HEK293 (cell line): ENCODE measurements at regions not wholly inside any gene's neighbourhood (a gene's known extent, or its start where the extent isn't known, plus 50 kb on each side); places are given as distances from the start of the nearest gene placed in this dataset.

Experiments
- CTCF ChIA-PET: fragments of 350-600 bp; formaldehyde crosslinking; extraction: SDS; loops from one replicate; lab custom pipeline; 2021; ENCODE audit warnings: antibody characterized with exemption; lab: Yijun Ruan, JAX
- POLR2A ChIA-PET: fragments of 300-600 bp; formaldehyde crosslinking; extraction: SDS; loops from one replicate; lab custom pipeline; 2020; ENCODE audit warnings: antibody characterized with exemption, inconsistent platforms; lab: Yijun Ruan, JAX
- H3K27ac ChIP-seq: fragments of 200-500 bp; sonication (Bioruptor generic); 2 replicates; pipeline ENCODE4 v1.5.1; 2014; ENCODE audit warnings: low read depth, low read length, control low read depth, inconsistent platforms; ENCODE audit errors: extremely low read depth
- H3K36me3 ChIP-seq, 2 experiments: fragments of 200-500 bp in 1 of 2; sonication (Bioruptor generic) in 1 of 2; 1 replicate in 1 of 2; 2 replicates in 1 of 2; pipeline ENCODE4 v1.5.1; 2014 to 2017; ENCODE audit warnings: inconsistent platforms in 2 of 2, low read length in 2 of 2; ENCODE audit not compliant: control insufficient read depth in 2 of 2, insufficient read depth in 1 of 2
- H3K4me1 ChIP-seq: fragments of 200-500 bp; sonication (Bioruptor generic); 2 replicates; pipeline ENCODE4 v1.5.1; 2014; ENCODE audit warnings: mild to moderate bottlenecking, low read length, inconsistent platforms; ENCODE audit not compliant: control insufficient read depth, insufficient read depth
- H3K4me3 ChIP-seq: 2 replicates; pipeline ENCODE4 v1.5.1; 2011; ENCODE audit warnings: low read depth, mild to moderate bottlenecking, control low read depth, low read length, moderate library complexity
- H3K9me3 ChIP-seq: fragments of 200-500 bp; sonication (Bioruptor generic); 2 replicates; pipeline ENCODE4 v1.5.1; 2014; ENCODE audit warnings: low read depth, low read length, inconsistent platforms; ENCODE audit not compliant: control insufficient read depth, insufficient read depth
- HOXD13 ChIP-seq: sonication (generic); formaldehyde crosslinking; IDR thresholded peaks from 2 replicates; pipeline ENCODE4 v1.8.0; 2022; ENCODE audit warnings: missing genetic modification reagents, borderline replicate concordance
- KLF7 ChIP-seq: fragments of 450-650 bp; formaldehyde crosslinking; IDR thresholded peaks from 2 replicates; pipeline ENCODE4 v1.5.1; 2016; ENCODE audit warnings: missing biosample characterization, missing genetic modification characterization, borderline replicate concordance
- MZF1 ChIP-seq: fragments of 450-650 bp; formaldehyde crosslinking; IDR thresholded peaks from 2 replicates; pipeline ENCODE4 v1.5.1; 2017; ENCODE audit warnings: missing biosample characterization, missing genetic modification characterization, borderline replicate concordance
- TRIM28 ChIP-seq: IDR thresholded peaks from 2 replicates; pipeline ENCODE4 v1.6.1; 2011; ENCODE audit warnings: low read length, control low read depth, borderline replicate concordance
- YY2 ChIP-seq: fragments of 450-650 bp; formaldehyde crosslinking; IDR thresholded peaks from 2 replicates; pipeline ENCODE4 v1.5.1; 2016; ENCODE audit warnings: missing biosample characterization, missing genetic modification characterization
- ZNF133 ChIP-seq: fragments of 450-650 bp; formaldehyde crosslinking; IDR thresholded peaks from 2 replicates; pipeline ENCODE4 v1.5.1; 2016; ENCODE audit warnings: missing biosample characterization, missing genetic modification characterization
- ZNF155 ChIP-seq: fragments of 450-650 bp; formaldehyde crosslinking; IDR thresholded peaks from 2 replicates; pipeline ENCODE4 v1.5.1; 2016; ENCODE audit warnings: missing biosample characterization, missing genetic modification characterization
- ZNF223 ChIP-seq: fragments of 450-650 bp; formaldehyde crosslinking; IDR thresholded peaks from 2 replicates; pipeline ENCODE4 v1.5.1; 2016; ENCODE audit warnings: missing biosample characterization, missing genetic modification characterization
- ZNF426 ChIP-seq: fragments of 450-650 bp; formaldehyde crosslinking; IDR thresholded peaks from 2 replicates; pipeline ENCODE4 v1.5.1; 2017; ENCODE audit warnings: missing biosample characterization, missing genetic modification characterization, mild to moderate bottlenecking, inconsistent platforms, moderate library complexity
- ZNF571 ChIP-seq: fragments of 450-650 bp; formaldehyde crosslinking; IDR thresholded peaks from 2 replicates; pipeline ENCODE4 v1.5.0; 2017; ENCODE audit warnings: missing biosample characterization, missing genetic modification characterization
- ZNF670 ChIP-seq: fragments of 450-650 bp; formaldehyde crosslinking; IDR thresholded peaks from 2 replicates; pipeline ENCODE4 v1.5.1; 2016; ENCODE audit warnings: missing biosample characterization, missing genetic modification characterization, low read depth
- ZNF785 ChIP-seq: fragments of 450-650 bp; formaldehyde crosslinking; IDR thresholded peaks from 2 replicates; pipeline ENCODE4 v1.5.1; 2016; ENCODE audit warnings: missing biosample characterization, missing genetic modification characterization
- ZNF792 ChIP-seq: fragments of 450-650 bp; formaldehyde crosslinking; IDR thresholded peaks from 2 replicates; pipeline ENCODE4 v1.5.1; 2016; ENCODE audit warnings: missing biosample characterization, missing genetic modification characterization
- ZXDB ChIP-seq: fragments of 450-650 bp; formaldehyde crosslinking; IDR thresholded peaks from 2 replicates; pipeline ENCODE4 v1.5.1; 2016; ENCODE audit warnings: missing biosample characterization, missing genetic modification characterization
- TF ChIP-seq, protein P1 (sequence below): fragments of 450-650 bp; formaldehyde crosslinking; IDR thresholded peaks from 2 replicates; pipeline ENCODE4 v1.5.1; 2016; ENCODE audit warnings: missing biosample characterization, missing genetic modification characterization, low read depth
- TF ChIP-seq, protein P2 (sequence below): fragments of 450-650 bp; formaldehyde crosslinking; IDR thresholded peaks from 2 replicates; pipeline ENCODE4 v1.5.1; 2017; ENCODE audit warnings: missing biosample characterization, missing genetic modification characterization
- TF ChIP-seq, protein P3 (sequence below): fragments of 450-650 bp; IDR thresholded peaks from 2 replicates; pipeline ENCODE4 v1.5.1; 2018; ENCODE audit warnings: missing biosample characterization, mild to moderate bottlenecking, missing genetic modification characterization

DNA sequence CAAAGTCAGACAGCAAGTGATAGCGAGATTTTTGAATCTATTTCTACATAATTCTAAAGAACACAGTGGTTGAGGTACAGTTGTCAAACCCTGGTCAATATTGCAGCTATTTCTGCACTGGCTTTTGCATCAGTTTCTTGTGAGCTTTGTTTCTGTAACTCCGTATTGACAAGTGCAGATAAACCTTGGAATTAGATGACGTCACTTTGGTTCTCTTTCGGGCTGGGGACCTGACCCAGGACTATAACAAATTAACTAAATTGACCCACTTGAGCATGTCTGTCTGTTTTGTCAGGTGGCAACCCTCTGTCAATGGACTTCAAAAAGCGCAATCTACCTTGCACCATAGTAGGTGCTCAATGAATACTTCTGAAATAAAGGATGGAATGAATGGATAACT lies 418.4 kb upstream of the SGCD start:
- CTCF ChIA-PET, result no interaction called here

DNA sequence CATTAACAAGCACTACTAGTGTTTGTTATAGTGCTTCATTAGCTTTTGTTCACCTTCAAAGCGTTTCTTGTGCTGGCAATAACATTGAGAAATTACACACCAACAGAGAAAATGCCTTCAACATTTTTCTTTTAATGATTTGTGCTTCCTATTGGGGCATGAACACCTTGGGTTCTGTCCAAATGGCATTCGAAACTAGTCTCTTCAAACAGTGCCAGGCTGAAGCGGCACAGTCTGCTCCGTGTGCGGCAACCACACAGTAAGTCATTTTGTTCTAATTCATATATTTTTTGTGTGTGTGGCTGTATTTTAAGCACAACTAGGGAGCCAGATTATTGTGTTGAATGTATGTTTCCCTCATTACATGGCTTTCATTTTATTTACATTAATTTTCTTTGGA lies 414.7 kb upstream of the SGCD start:
- Histone ChIP-seq H3K27ac (no peak overlapping the region), H3K4me1 (no peaks in the 10 kb centered on the region), H3K36me3 (no peaks in the 10 kb centered on the region), H3K9me3 (no peaks in the 10 kb centered on the region; the same call in 1 of the 2 replicates), H3K4me3 (no peak overlapping the region)
- no peak for TF ChIP-seq ZNF133
- TF ChIP-seq HOXD13 (CRISPR knock-in tag), result no peak
- no peak for TF ChIP-seq ZNF792 (tag by site-specific recombination)
- TF ChIP-seq ZNF571 (tag by site-specific recombination), result no peak
- no peak for TF ChIP-seq ZNF155 (tag by site-specific recombination)
- TF ChIP-seq ZNF670 (tag by site-specific recombination), result no peak
- TF ChIP-seq YY2 (tag by site-specific recombination), result no peak
- CTCF ChIA-PET, result no interaction called here
- POLR2A ChIA-PET, result no interaction called here

More for the DNA sequence above, 418.4 kb upstream of the SGCD start:
- TF ChIP-seq ZNF785 (tag by site-specific recombination) (no peak), ZNF426 (no peak), ZNF223 (tag by site-specific recombination) (no peak), KLF7 (tag by site-specific recombination) (no peak), ZXDB (no peak)
- TF ChIP-seq, protein P1, sequence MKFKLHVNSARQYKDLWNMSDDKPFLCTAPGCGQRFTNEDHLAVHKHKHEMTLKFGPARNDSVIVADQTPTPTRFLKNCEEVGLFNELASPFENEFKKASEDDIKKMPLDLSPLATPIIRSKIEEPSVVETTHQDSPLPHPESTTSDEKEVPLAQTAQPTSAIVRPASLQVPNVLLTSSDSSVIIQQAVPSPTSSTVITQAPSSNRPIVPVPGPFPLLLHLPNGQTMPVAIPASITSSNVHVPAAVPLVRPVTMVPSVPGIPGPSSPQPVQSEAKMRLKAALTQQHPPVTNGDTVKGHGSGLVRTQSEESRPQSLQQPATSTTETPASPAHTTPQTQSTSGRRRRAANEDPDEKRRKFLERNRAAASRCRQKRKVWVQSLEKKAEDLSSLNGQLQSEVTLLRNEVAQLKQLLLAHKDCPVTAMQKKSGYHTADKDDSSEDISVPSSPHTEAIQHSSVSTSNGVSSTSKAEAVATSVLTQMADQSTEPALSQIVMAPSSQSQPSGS (tag by site-specific recombination), result peak; percentile 69
- Histone ChIP-seq H3K9me3 (no peaks in the 10 kb centered on the region), H3K4me3 (no peak overlapping the region), H3K27ac (no peak overlapping the region), H3K4me1 (no peaks in the 10 kb centered on the region), H3K36me3 (no peaks in the 10 kb centered on the region)
- POLR2A ChIA-PET, result no interaction called here

DNA sequence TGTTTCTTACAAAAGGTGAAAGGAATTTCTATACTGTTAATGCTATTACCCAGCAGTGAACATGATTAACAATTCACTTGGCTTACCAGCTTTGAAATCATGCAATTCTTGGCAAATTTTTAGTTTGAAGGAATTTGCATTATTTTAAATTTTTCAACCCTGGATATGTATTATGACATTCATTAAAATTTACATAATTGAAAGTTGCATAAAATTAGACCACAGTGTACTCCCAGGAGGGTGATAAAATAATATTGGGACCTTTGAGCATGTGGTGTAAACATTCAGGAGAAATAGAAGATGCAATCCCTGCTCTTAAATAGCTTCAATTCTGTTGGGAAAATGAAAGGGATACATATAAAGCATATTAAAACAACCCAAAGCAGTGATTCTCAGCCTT lies 412.2 kb upstream of the SGCD start:
- no peak overlapping the region for H3K27ac ChIP-seq
- no peaks in the 10 kb centered on the region for H3K4me1 ChIP-seq
- CTCF ChIA-PET, result no interaction called here
- no peak for TF ChIP-seq TRIM28
- TF ChIP-seq MZF1 (tag by site-specific recombination), result no peak
- TF ChIP-seq, protein P2, sequence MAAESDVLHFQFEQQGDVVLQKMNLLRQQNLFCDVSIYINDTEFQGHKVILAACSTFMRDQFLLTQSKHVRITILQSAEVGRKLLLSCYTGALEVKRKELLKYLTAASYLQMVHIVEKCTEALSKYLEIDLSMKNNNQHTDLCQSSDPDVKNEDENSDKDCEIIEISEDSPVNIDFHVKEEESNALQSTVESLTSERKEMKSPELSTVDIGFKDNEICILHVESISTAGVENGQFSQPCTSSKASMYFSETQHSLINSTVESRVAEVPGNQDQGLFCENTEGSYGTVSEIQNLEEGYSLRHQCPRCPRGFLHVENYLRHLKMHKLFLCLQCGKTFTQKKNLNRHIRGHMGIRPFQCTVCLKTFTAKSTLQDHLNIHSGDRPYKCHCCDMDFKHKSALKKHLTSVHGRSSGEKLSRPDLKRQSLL (tag by site-specific recombination), result no peak
- TF ChIP-seq, protein P3, sequence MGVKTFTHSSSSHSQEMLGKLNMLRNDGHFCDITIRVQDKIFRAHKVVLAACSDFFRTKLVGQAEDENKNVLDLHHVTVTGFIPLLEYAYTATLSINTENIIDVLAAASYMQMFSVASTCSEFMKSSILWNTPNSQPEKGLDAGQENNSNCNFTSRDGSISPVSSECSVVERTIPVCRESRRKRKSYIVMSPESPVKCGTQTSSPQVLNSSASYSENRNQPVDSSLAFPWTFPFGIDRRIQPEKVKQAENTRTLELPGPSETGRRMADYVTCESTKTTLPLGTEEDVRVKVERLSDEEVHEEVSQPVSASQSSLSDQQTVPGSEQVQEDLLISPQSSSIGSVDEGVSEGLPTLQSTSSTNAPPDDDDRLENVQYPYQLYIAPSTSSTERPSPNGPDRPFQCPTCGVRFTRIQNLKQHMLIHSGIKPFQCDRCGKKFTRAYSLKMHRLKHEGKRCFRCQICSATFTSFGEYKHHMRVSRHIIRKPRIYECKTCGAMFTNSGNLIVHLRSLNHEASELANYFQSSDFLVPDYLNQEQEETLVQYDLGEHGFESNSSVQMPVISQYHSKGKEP, result no peak
- no peak overlapping the region for H3K4me3 ChIP-seq
- POLR2A ChIA-PET, result no interaction called here
- H3K36me3 ChIP-seq, result no peaks in the 10 kb centered on the region
- H3K9me3 ChIP-seq, result no peaks in the 10 kb centered on the region; the same call in 1 of the 2 replicates
